VCaP (cell line): ENCODE measurements at regions not wholly inside any gene's neighbourhood (a gene's known extent, or its start where the extent isn't known, plus 50 kb on each side); places are given as distances from the start of the nearest gene placed in this dataset.

Source experiments
- H3K27ac ChIP-seq: fragments of 450-650 bp; 2 replicates; pipeline ENCODE4 v1.5.1; 2017
- TF ChIP-seq, protein P1 (sequence below): fragments of 450-650 bp; conservative IDR thresholded peaks from 2 replicates; pipeline ENCODE4 v1.5.1; 2017; ENCODE audit warnings: mild to moderate bottlenecking, moderate library complexity

DNA sequence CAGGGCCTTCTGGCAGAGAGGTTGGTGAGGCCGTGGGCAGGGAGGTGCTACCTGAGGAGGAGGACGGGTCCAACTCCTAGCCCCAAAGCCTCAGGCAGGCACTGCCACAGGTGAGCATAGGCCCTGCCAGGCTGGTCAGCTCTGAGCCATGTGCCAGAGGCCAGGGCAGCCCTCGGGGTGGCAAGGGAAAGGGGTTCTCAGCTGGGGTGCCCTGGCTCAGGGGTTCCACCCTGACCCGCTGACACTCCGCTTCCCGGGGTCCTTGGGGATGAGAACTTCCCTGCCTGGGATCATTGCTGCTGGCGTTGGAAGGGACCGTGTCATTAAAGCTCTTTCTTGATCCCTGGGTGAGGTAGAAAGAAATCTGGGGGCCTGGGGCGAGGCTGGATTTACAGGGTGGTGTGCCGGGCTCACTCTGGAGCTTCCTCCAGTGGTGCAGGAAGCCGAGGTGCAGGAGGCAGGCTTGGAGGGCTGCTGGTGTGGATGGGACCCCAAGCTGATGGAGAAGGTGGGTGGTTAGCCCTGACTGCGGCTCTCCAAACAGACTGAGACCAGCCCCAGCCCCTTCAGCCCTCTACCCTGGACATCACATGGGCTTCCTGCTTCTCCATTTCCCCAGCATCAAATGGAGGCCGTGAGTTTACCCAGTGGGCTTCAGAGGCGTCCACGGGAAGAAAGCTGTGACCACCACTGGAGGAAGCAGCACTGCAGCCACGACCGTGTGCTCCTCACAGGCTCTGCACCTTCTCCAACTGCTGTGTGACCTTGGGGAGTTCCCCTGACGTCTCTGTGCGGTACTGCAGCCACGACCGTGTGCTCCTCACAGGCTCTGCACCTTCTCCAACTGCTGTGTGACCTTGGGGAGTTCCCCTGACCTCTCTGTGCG is 295.2 kb downstream of the NDUFA10 start:
- TF ChIP-seq, protein P1, sequence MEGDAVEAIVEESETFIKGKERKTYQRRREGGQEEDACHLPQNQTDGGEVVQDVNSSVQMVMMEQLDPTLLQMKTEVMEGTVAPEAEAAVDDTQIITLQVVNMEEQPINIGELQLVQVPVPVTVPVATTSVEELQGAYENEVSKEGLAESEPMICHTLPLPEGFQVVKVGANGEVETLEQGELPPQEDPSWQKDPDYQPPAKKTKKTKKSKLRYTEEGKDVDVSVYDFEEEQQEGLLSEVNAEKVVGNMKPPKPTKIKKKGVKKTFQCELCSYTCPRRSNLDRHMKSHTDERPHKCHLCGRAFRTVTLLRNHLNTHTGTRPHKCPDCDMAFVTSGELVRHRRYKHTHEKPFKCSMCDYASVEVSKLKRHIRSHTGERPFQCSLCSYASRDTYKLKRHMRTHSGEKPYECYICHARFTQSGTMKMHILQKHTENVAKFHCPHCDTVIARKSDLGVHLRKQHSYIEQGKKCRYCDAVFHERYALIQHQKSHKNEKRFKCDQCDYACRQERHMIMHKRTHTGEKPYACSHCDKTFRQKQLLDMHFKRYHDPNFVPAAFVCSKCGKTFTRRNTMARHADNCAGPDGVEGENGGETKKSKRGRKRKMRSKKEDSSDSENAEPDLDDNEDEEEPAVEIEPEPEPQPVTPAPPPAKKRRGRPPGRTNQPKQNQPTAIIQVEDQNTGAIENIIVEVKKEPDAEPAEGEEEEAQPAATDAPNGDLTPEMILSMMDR = no peak
- H3K27ac ChIP-seq = no peak overlapping the region

DNA sequence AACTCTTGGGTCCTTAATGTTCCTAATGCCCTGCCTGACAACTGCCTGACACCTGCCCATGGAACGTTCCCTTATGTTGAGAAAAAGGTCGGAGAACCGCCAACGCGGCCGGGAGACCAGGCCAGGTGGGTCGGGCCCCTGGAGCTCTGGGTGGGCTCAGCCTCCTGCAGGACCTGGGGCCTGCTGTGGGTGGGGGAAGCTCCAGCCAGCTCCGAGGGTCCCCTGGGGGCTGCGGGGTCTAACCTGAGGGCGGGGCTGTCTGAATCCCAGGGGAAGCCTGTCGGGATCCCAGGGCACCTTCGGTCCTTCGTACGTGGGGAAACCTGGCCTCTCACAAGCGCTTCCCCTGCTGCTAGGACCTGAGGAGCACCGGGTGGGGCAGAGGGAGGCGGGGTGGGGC is 296.0 kb downstream of the NDUFA10 start:
- no peak overlapping the region for H3K27ac ChIP-seq
- TF ChIP-seq, protein P1 = no peak

DNA sequence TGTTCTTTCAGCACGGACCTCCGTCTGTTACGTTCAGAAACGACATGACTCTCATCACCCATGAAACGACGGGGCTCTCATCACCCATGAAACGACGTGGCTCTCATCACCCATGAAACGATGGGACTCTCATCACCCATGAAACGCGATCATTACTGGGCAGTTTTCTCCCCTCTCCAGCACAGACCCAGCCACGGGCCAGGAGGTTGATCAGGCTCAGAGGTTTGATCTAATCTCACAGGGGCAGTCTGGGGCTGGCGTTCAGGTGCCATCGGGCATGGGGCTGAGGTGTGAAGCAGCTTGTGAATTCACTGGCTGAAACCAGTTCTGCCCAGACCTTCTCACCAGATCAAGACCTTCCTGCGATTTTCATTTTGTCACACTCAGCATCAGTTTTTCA is 296.4 kb downstream of the NDUFA10 start:
- H3K27ac ChIP-seq = no peak overlapping the region
- TF ChIP-seq, protein P1 = no peak

DNA sequence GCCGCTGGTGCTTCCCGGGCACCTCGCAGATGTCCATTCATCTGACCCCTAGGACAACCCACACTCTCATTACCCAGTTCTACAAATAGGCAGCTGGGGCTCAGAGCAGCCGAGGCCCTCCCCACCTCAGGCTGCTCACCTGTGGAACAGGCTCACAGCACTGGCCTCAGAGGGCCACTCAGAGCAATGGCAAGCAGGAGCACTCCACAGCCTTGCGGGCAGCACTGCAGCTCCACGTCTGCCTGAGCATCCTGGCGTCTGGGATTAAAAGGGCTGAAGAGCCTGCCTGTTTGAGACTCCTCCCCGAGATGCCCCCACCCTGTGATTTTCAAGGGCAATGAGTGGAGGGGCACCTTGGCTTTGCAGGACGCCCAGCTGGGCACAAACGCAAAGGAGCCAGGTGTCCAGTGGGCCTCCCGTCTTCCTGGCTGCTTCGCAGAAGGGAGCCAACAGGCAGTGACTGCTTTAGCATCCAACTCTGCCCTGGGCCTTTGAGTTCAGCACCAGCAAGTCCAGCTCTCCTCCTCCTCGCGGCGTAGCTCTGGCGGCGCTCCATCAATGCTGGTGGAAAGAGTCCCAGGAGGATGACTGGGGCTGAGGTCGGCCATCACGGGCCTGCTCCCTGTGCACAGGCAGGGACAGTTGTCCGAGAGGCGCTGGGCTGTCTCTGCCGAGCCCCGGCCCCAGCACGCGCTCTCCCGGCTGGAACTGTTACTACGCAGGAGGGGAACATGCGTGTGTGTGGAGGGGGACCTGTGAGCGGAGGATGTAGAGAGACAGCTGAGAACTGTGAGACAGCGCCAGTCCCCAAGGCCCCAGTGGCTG is 297.2 kb downstream of the NDUFA10 start:
- TF ChIP-seq, protein P1 = no peak
- no peak overlapping the region for H3K27ac ChIP-seq

DNA sequence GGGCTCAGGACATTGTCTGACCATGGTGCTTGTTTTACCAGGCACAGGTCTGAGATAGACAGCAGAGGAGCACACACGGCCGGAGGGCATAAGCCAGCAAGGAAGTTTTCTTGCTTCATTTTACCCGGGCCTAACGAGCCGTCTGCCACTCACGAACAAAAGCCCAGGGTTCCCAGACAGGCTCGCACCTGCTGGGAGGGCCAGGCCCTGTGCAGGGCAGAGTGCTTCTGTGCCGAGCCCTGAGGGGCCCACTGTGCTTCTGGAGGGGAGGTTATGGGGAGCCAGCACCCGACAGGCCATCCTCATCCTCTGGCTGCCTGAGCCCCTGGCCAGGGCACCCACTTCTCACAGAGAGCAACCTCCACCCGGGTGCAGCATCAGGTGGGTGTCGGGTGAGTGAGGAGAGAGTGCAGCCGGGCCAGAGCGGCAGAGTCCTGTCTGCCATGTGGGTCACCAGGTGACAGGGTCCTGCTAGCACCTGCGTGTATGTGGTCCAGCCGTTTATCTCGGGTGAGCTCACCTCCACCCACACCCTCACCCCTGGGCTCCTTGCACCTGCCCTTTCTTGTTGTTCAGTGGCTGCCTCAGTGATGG is 297.9 kb downstream of the NDUFA10 start:
- no peak overlapping the region for H3K27ac ChIP-seq
- TF ChIP-seq, protein P1 = no peak

DNA sequence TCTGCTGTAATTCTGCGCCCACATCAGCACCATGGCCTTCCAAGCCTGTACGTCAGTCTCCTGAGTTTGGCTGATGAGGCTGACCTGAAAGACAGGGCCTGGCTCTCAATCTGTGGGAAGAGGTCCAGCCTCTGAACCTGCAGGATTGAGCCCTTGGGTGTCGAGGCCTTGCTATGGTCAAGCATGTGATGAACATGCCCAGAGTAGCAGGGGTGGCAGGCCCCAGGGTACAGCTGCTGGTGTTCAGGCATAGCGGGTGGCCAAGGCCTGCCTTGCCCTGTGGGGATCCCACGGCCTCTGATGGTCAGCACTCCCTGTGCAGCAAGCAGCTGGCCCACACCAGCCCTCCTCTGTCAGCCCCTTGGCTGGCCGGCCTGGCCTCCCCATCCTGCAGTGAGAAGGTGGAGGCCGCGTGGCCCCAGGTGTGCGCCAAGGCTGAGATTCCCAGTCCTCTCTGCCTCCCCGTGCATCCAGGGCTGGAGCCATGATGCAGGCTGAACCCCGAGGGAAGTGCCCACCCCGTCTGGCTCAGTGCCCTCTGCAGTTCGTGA is 298.4 kb downstream of the NDUFA10 start:
- H3K27ac ChIP-seq = no peak overlapping the region

More for the DNA sequence above, 298.4 kb downstream of the NDUFA10 start:
- TF ChIP-seq, protein P1 = no peak
